HL-60/S4 treated with retinoic acid at 250 ng/mL for 4 days and 3 days (cell line): ENCODE measurements at regions not wholly inside any gene's neighbourhood (a gene's known extent, or its start where the extent isn't known, plus 50 kb on each side); places are given as distances from the start of the nearest gene placed in this dataset.
"Not testable (repeated sequence)": the region's sequence is repeated elsewhere in the genome, so short reads cannot be mapped to it uniquely, and the experiment has no call there.

Source experiments
- in situ Hi-C: fragments of 300-500 bp; cut with MboI; formaldehyde crosslinking; loops from 2 replicates; pipeline ENCODE4 v1.7.0; 2022; ENCODE audit warnings: low sequenced_read_pairs

- in situ Hi-C loops = no loop called here
These were observed 201.1 kb downstream of the SPP2 start for GRCh38 chr2:234251326-234252271.

GRCh38 chr2:234250926-234251325 is 200.4 kb downstream of the SPP2 start:
- in situ Hi-C loops = no loop called here

GRCh38 chr2:234249873-234250272 is 199.4 kb downstream of the SPP2 start:
- in situ Hi-C loops = no loop called here

- in situ Hi-C loops = no loop called here
These were observed 198.7 kb downstream of the SPP2 start for GRCh38 chr2:234249034-234249735.

GRCh38 chr2:234248213-234248710 is 197.8 kb downstream of the SPP2 start:
- in situ Hi-C loops = not testable (repeated sequence)

GRCh38 chr2:234247453-234248180 is 197.1 kb downstream of the SPP2 start:
- in situ Hi-C loops = no loop called here

GRCh38 chr2:234245945-234246344 is 195.4 kb downstream of the SPP2 start:
- in situ Hi-C loops = no loop called here

- in situ Hi-C loops = no loop called here
These were observed 193.5 kb downstream of the SPP2 start for GRCh38 chr2:234243871-234244565.

- in situ Hi-C loops = no loop called here
These were observed 191.9 kb downstream of the SPP2 start for GRCh38 chr2:234242459-234242836.

GRCh38 chr2:234241656-234242458 is 191.4 kb downstream of the SPP2 start:
- in situ Hi-C loops = no loop called here

GRCh38 chr2:234240917-234241316 is 190.4 kb downstream of the SPP2 start:
- in situ Hi-C loops = no loop called here

GRCh38 chr2:234235191-234235590 is 184.7 kb downstream of the SPP2 start:
- in situ Hi-C loops = no loop called here

GRCh38 chr2:234231460-234231859 is 181.0 kb downstream of the SPP2 start:
- in situ Hi-C loops = no loop called here

- in situ Hi-C loops = no loop called here
These were observed 168.5 kb downstream of the SPP2 start for GRCh38 chr2:234219046-234219310.

- in situ Hi-C loops = no loop called here
These were observed 168.0 kb downstream of the SPP2 start for GRCh38 chr2:234218266-234219045.

- in situ Hi-C loops = no loop called here
These were observed 162.0 kb downstream of the SPP2 start for GRCh38 chr2:234212534-234212933.

GRCh38 chr2:234211797-234212196 is 161.3 kb downstream of the SPP2 start:
- in situ Hi-C loops = no loop called here

GRCh38 chr2:234206738-234207137 is 156.2 kb downstream of the SPP2 start:
- in situ Hi-C loops = no loop called here

- in situ Hi-C loops = no loop called here
These were observed 154.0 kb downstream of the SPP2 start for GRCh38 chr2:234204480-234204879.
